Bone marrow (tissue), 2 donors: ENCODE measurements at regions not wholly inside any gene's neighbourhood (a gene's known extent, or its start where the extent isn't known, plus 50 kb on each side); places are given as distances from the start of the nearest gene placed in this dataset.
"Not testable (repeated sequence)": the region's sequence is repeated elsewhere in the genome, so short reads cannot be mapped to it uniquely, and the experiment has no call there.

ENCODE experiments used
- DNase-seq, 2 donors: peaks; one replicate each; lab custom pipeline; 2025; lab: John Stamatoyannopoulos, UW

DNA sequence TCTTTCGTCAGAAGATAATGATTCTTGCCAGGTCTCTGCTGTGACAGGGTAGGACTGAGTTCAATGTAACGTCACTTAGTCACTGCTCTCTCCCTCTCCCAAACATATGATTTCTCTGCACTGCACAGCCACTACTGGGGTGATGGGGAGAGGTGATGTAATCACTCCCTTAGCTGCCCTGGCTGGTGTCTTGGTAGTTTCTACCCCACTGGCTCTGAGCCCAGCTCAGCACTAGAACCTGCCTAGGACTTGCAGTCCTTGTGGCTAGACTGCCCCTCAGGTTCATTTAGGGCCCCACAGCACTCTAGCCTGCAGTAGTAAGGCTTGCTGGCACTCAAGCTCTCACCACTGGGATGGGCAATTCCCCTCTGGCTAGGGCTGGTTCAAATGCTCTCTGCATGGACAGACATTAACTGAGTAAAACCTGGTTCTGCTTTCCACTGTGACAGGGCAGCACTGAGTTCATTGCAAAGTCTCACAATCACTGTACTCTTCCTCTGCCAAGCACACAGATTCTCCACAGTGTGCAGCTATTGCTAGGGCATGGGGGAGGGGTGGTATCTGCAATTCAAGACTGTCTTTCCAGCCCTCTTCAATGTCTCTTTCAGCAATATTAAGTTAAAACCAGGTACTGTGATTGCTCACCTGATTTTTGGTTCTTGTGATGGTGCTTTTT is 571.4 kb upstream of the FAT3 start:
- no peak for DNase-seq

DNA sequence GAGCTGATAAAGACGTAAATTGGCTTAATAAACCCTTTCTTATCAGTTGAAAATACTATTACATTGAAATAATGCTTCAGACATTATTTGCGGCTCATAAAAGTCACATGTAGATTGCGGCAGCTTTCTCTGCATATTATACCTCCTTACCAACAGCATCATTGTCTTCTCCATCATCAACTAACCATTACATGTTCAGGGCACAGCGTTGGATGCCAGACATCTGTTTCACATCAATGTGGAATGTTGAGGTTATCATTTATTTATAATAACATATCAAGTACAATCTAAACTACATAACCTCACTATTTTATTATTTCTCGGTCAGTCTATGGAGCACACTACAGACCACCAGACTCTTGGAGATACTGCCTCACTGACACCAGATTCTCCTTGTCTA is 573.8 kb upstream of the FAT3 start:
- no peak for DNase-seq

DNA sequence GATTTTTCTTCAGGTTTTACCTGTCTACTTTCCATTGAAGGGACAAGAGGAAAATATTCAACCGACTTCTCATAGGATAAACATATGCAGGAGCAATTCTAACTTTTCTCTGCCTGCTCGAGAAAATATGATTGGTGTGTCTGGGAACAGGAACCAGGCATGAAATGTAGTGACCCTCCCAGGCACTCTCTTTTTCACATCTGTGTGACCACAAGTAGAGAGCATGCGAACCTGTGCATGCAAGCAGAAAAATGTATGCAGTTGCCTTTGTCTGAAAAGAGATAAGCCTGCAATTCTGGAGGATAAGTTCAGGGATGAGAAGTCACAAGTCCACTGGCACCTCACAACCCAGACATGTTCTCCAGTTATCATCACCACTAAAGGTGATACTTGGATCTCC is 583.5 kb upstream of the FAT3 start:
- no peak for DNase-seq

DNA sequence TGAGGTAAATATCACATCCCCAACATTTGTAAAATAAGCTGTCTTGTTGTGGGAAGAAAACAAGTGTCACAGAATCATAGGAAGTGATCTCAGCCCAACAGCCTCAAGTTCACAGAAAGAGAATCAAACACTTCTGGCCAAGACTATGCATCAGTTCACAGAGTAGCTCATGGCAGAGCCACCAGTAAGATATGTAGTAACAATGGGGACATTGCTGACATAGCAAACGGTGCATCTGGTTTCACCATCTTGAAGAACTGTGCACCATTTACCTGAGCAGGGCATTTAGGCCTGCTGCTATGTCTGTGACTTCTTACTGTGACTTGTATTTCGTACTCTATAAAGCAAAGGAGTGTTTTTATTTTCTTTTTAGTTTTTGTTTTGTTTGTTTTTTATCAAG is 585.3 kb upstream of the FAT3 start:
- DNase-seq: no peak

DNA sequence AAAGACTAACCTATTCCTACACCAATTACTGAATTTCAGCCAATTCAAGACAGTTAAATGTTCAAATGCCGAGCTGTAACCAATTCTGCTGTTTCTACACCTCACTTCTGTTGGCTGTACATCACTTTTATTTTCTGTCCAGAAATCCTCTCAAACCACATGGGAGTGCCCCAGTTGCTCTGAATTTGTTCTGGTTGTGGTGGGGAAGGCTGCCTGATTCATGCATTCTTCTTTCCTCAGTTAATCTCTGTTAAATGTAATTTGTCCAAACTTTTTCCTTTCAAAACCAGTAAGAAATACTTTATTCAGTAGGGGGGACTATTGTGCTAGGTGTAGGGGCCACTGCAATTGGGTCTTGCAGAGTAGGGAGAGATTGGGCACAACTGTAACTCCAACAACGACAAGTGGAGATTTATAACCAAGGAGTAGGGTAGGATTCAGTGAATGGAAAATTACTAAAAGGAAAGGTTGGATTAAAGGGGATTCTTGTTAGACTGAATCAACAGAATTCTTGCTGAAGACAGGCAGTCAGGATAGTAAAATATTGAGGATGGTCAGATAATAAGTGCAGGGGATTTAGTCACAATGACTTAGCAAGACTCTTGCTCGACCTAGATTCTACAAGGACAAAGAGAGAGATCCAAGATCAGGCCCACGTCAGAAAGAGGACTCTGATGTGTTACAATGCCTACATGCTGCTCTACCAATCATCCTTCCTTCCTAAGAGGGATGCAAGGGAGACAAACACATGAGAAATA is 593.5 kb upstream of the FAT3 start:
- no peak for DNase-seq

DNA sequence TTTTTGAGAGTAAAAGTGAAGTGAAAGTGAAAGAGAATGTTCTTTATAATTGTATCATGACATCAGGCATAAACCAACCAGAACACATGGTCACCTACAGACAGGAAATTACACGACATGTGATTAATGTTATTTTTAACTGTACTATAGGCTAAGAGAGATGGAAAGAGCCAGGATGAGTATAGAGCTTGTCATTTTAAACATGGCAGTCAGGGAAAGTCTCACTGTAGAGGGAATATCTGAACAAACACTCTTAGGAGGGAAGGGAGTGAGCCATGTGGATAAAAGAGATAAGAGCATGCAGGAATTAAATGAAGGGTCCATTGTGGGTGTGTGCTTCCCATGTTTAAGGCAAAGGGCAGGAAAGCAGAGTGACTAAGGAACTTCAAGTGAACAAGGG is 599.1 kb upstream of the FAT3 start:
- DNase-seq: no peak

DNA sequence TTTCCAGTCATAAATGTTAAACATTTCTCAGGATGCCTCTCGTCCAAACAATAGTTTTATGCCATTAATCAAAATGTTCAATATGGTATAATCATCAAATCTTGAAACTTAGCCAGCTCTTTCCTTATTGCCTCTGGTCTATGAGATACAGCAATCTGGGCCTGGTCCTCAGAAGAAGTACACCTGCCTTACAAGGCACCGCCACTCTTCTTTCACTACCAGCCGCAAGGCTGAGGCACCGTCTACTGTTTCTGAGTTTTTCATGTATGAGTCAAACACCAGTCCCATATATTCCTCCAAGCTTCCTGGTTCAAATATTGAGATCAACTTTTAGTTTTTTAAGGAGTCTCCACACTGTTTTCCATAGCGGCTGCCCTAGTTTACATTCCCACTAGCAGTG is 600.6 kb upstream of the FAT3 start:
- no peak for DNase-seq

DNA sequence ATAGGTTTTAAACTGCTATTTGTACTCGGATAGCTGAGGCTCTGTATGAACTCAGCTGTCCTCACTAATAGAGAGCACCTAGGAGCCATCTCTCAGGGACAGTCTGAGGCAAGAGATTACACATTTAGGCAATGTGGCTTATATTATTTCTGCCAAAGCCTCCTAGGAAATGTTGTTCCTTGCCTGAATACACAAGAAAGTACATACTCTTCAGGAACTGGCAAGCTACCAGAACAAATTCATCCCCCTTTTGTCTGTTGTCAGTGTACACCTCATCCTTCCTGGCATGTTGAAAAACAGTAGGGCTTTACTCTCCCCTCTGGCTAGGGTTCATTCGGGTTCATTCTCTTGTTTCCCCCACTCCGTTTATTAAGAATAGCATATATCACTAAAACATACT is 615.9 kb upstream of the FAT3 start:
- no peak for DNase-seq

DNA sequence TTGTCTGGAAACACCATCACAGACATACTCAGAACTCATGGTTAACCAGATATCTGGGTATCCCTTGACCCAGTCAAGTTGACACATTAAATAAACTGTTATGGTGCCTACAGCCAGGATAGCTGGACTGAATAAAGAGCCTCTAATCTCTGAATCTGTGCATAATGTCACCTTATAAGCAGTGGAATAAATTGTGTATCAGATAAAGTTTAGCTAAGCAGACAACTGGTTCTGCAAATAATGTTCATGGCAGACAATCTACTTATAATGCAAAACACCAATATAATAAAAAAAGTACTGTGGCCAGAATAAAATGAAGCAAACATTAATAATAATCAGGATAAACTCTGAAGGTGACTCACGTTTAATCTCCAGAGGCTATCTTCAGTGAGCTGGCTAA is 628.5 kb upstream of the FAT3 start:
- DNase-seq: no peak

DNA sequence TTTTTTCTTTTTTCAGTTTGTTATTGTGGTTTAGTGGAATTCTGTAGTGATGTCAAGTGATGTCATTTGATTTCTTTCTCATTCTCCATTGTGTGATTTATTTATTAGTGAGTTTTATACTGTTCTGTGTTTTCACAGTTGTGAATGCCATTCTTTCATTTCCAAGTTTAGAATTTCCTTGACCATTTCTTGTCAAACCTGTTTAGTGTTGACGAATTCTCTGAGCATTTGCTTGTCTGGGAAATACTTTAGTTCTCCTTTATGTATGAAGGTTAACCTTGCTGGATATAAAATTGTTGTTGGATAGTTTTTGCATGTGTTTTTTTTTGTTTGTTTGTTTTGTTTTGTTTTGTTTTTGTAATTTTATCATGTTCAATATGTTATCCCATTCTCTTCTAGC is 633.6 kb upstream of the FAT3 start:
- no peak for DNase-seq

DNA sequence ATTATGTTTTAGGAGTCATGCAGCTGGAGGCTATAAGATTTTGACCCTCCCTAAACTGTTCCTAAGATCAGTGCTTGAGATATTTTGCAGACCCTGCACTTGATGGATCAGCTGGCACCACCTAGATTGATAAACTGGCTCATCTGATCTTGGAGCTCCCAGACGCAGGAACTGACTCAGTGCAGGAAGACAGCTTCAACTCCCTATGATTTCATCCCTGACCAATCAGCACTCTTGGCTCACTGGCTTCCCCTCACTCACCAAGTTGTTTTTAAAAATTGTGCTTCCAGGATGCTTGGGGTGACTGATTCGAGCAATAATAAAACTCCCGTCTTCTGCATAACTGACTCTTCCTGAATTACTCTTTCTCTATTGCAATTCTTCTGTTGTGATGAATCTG is 637.5 kb upstream of the FAT3 start:
- DNase-seq: no peak

DNA sequence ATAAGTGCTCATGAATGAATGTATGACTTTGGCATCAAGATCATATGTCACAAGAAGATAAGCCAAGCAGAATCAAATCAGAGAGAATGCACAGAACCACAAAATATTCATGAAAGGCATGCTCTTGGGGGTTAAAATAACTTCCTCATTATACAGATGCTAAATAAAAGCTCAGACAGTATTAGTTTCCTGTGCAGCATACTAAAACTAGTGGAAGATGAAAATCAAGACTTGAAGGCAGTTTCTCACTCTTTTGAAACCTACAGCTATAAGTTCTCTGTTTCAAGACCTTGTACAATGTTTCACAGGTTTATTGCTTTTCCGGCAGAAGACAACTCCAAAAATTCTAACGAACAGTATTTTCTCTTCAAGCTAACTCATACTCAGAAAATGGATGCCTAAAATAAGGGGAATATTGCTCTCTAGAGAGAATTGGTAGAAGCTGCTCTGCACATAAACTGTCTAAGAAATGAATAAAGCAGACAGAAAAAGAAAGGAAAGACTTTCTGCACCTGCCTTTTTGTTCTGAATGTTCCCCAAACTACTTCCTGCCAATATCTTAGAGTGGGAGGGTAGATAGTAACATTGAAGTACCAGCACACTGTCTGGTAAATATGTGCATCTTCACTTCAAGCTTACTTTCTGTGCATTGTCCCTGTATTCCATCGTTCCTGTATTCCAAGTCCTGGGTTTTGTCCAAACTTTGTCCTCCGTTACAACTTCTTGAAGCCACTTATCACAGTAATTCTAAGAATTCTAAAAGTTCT is 639.4 kb upstream of the FAT3 start:
- no peak for DNase-seq

DNA sequence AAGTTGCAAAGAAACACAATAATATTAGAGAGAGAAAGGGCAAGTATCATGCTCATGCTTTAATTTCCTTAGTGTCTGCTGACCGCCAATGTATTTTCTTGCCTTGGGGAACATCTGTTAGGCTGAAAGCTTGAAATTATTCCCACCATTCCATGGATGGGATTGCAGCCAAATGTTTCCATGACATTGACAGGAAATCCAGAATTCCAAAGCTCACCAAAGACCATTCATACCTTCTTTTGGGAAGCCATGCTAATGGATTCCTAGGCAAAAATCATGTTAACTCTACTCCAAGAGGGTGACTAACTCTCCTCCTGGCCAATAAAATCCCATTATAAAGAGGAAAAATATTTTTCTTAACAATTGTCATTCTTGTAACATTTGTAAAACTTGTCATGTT is 661.4 kb upstream of the FAT3 start:
- no peak for DNase-seq

DNA sequence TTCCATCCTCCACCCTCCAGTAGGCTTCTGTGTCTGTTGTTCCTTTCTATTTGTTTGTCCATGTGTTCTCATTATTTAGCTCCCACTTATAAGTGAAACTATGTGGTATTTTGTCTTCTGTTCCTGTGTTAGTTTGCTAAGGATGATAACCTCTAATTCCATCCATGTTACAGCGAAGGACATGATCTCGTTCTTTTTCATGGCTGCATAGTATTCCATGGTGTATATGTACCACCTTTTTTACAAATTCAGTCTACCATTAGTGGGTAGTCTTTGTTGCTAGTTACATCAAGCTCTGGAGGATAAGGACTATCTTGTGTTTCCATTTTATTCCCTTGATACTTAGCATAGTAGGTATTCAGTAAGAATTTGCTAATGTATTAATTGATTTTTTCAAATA is 664.2 kb upstream of the FAT3 start:
- DNase-seq: no peak

DNA sequence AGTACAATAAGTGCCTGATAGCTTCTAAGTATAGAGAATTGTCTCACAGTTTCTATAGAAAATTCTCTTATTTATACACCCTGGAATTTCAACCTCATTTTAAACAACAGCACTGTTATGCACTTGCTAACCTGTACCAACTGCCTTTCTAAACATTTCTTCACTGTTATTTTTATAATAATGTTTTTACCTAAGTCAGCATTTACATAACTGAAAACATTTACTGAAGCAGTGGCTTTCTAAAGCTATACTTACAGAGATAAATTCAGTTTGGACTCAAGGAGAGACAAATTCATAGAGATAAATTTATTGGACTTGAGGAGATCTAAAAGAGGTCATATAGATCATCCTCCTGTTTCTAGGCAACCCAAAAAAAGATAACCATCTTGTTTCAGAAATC is 686.6 kb upstream of the FAT3 start:
- no peak for DNase-seq

DNA sequence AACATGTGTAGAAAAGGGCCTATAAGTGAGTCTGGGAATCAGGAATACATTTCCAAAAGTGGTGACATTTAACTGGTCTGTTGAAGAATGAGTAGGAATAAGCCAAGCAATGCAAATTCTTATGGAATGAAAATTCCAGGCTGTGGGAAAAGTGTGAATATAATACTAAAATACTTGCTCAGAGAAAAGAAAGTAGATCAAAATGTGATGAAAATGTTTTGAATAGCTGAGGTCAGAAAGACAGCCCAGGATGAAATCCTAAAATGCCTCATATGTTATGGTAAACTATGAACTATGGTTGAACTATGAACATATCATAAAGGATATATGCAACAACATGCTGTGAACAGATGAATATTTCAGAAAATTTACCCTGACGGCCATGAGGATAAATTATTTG is 688.3 kb upstream of the FAT3 start:
- DNase-seq: no peak

DNA sequence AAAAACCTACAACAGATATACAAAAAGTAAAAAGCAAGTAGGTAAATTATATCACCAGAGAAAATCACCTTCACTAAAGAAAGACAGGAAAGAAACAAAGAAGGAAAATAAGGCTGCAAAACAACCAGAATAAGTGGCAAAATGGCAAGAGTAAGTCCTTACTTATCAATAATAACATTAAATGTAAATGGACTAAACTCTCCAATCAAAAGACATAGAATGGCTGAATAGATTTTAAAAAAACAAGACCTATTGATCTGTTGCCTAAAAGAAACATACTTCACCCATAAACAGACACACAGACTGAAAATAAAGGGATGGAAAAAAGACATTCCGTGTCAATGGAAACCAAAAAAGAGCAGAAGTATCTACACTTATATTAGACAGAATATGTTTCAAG is 695.7 kb upstream of the FAT3 start:
- DNase-seq: no peak

DNA sequence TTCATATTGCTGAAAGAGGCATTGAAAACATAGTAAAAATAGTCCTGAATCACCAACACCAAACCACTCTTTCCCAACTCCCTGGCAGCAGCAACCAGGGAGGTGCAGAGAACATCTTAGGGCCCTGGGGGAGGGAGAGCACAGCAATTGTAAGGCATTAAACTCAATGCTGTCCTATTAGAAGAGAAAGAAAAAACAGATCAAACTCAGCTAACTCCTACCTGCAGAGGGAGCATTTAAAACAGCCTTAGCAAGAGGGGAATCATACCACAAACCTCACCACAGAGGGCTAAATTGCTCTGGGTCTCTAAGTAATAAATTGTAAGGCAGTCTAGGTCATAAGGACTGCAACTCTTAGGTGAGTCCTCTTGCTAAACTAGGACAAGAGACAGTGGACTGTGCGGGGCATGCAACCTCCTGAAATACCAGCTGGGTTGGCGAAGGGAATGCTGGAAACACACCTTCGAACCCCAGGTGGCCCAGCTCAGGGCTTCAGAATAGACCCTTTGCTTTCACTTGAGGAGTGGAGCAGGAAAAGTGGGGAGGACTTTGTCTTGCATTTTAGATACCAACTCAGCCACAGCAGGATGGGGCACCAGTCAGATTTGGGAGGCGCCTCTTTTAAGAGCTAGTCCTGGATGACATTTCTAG is 697.1 kb upstream of the FAT3 start:
- no peak for DNase-seq

DNA sequence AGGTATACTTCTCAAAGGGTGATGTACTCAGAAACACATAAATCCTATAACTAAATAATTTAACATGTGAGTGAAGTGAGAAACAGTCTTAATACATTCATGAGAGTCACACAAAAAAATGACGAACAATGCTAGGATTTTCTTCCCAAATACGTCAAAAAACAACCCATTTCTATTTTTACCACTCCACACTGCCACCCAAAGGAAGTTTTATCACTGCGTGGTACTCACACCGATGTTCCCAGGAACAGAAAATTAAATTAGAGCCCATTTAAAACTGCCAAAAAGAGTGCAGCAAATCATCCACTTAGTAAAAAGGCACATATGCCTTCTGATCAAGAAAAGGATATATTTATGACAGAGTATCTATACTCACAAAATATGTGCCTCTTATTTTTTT is 710.9 kb upstream of the FAT3 start:
- DNase-seq: no peak

DNA sequence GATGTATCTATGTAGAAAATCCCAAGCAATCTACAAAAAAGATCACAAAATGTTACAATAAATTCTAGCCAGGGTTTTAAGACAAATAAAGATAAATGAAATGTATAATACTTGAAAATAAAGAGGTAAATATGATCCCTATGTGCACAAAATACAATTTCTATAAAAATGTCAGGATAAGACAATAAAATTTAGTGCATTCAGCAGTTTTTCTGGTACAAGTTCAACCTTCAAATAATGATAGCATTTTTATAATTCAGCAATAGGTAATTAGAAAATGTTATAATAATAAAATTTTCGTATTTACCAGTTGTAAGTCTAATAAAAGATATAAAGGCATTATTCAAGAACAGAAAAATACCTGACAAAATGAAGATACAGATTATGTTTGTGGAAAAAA is 726.8 kb upstream of the FAT3 start:
- DNase-seq: no peak

DNA sequence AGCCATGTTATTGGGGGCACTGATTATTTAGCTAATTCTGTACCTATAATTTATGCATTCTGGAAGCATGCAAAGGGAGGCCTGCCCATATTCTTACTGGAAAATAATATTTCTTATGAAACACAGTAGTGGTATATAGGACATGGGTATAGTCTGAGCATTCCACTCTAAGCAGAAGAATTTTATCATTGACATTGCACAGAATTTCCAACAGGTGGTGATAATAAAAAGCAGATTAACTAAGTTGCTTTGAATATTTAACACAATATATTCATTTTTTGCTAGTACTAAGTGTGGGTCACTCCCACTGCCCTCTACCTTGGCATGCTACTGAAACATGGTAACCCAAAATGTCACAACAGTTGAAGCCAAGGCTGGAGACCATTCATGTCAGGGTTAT is 728.8 kb upstream of the FAT3 start:
- no peak for DNase-seq

DNA sequence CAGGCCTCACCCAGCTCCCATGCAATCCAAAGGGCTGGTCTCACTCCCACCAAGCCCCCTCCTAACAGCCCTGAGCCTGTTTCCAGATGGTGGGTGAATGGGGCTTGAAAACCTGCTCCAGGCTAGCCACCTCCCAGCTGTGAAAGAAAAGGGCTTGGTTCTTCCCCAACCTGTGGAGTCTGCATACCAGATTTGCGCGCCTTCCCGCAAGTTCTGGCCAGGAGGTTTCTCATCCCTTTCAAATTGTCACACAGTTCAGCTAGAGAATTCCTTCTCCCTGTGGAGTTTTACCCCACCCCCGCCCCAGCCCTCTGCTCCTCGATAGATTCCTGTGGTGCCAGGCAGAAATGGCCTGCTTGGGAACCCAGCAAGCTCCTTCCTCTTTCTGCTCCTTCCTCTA is 734.6 kb upstream of the FAT3 start:
- DNase-seq: no peak

DNA sequence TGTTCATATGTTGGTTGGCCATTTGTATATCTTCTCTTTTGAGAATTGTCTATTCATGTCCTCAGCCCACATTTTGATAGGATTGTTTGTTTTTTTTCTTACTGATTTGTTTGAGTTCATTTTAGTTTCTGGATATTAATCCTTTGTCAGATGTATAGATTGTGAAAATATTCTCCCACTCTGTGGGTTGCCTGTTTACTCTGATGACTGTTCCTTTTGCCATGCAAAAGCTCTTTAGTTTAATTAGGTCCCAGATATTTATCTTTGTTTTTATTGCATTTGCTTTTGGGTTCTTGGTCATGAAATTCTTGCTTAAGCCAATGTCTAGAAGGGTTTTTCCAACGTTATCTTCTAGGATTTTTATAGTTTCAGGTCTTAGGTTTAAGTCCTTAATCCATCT is 740.7 kb upstream of the FAT3 start:
- DNase-seq: not testable (repeated sequence)
